CD14-positive monocyte (primary cell): ENCODE measurements at regions not wholly inside any gene's neighbourhood (a gene's known extent, or its start where the extent isn't known, plus 50 kb on each side); places are given as distances from the start of the nearest gene placed in this dataset.
"Not testable (repeated sequence)": the region's sequence is repeated elsewhere in the genome, so short reads cannot be mapped to it uniquely, and the experiment has no call there.

Source experiments
- DNase-seq, 3 donors: peaks; one replicate each; pipeline ENCODE4 v3.0.0-alpha.2; 2011 to 2022
- H2AFZ ChIP-seq: 2 replicates; pipeline ENCODE4 v1.6.0; 2012; ENCODE audit warnings: mild to moderate bottlenecking, low read depth, low read length, inconsistent platforms; ENCODE audit not compliant: insufficient read depth, poor library complexity, severe bottlenecking
- H3K27ac ChIP-seq, 2 donors: 1 replicate in 1 of 2; 2 replicates in 1 of 2; pipeline ENCODE4 v1.5.1; 2012 to 2013; ENCODE audit warnings: low read length in 2 of 2, control low read depth in 1 of 2, inconsistent platforms in 1 of 2, low read depth in 1 of 2, mild to moderate bottlenecking in 1 of 2
- H3K27me3 ChIP-seq, 2 donors: one replicate each; pipeline versions ENCODE4 v1.6.0 to v1.6.1; 2011 to 2013; ENCODE audit warnings: low read length in 2 of 2; ENCODE audit not compliant: control insufficient read depth in 2 of 2, insufficient read depth in 2 of 2
- H3K36me3 ChIP-seq, 2 donors: replicated peaks in 1 of 2; 1 replicate in 1 of 2; 2 replicates in 1 of 2; pipeline versions ENCODE4 v1.5.1 to v1.6.1; 2012 to 2013; ENCODE audit warnings: low read length in 2 of 2, control low read depth in 1 of 2, inconsistent platforms in 1 of 2, mild to moderate bottlenecking in 1 of 2; ENCODE audit not compliant: insufficient read depth in 2 of 2, control insufficient read depth in 1 of 2
- H3K4me1 ChIP-seq, 2 donors: 1 replicate in 1 of 2; 2 replicates in 1 of 2; pipeline versions ENCODE4 v1.5.1 to v1.6.1; 2012 to 2013; ENCODE audit warnings: low read length in 2 of 2, control low read depth in 1 of 2, inconsistent platforms in 1 of 2, mild to moderate bottlenecking in 1 of 2, moderate library complexity in 1 of 2; ENCODE audit not compliant: insufficient read depth in 2 of 2, control insufficient read depth in 1 of 2
- H3K4me2 ChIP-seq: replicated peaks from 2 replicates; pipeline ENCODE3; 2012; ENCODE audit warnings: low read length, moderate library complexity, mild to moderate bottlenecking; ENCODE audit not compliant: poor library complexity, severe bottlenecking; ENCODE audit errors: extremely low read depth
- H3K4me3 ChIP-seq, 3 experiments: fragments of 200-600 bp in 1 of 3; sonication (generic) in 1 of 3; replicated peaks in 1 of 3; 1 replicate in 2 of 3; 2 replicates in 1 of 3; pipeline ENCODE4 v1.5.1; 2011 to 2013; ENCODE audit warnings: low read length in 3 of 3, mild to moderate bottlenecking in 3 of 3, control low read depth in 2 of 3, low read depth in 2 of 3, inconsistent platforms in 1 of 3, moderate library complexity in 1 of 3
- H3K79me2 ChIP-seq: 2 replicates; pipeline ENCODE4 v1.6.0; 2012; ENCODE audit warnings: mild to moderate bottlenecking, control low read depth, inconsistent platforms, low read length, moderate library complexity; ENCODE audit not compliant: insufficient read depth
- H3K9ac ChIP-seq: 2 replicates; pipeline ENCODE4 v1.6.0; 2017; ENCODE audit warnings: low read length, mild to moderate bottlenecking; ENCODE audit not compliant: insufficient read depth, poor library complexity, severe bottlenecking
- H3K9me3 ChIP-seq, 2 donors: replicated peaks in 1 of 2; 1 replicate in 1 of 2; 2 replicates in 1 of 2; pipeline versions ENCODE4 v1.5.1 to v1.6.1; 2012 to 2013; ENCODE audit warnings: low read length in 2 of 2, control low read depth in 1 of 2; ENCODE audit not compliant: control insufficient read depth in 1 of 2, insufficient read depth in 1 of 2
- H4K20me1 ChIP-seq: 2 replicates; pipeline ENCODE4 v1.6.0; 2012; ENCODE audit warnings: mild to moderate bottlenecking, low read length, control low read depth, moderate library complexity; ENCODE audit not compliant: insufficient read depth
- H3K27ac Mint-ChIP-seq, 7 donors: one replicate each; pipeline ENCODE4 v1.8.0; 2020; ENCODE audit warnings: mild to moderate bottlenecking in 7 of 7, mixed read lengths in 7 of 7, moderate library complexity in 6 of 7, inconsistent platforms in 2 of 7
- H3K27me3 Mint-ChIP-seq, 3 donors: one replicate each; pipeline ENCODE4 v1.8.0; 2021 to 2022; ENCODE audit warnings: low read depth in 3 of 3, mild to moderate bottlenecking in 3 of 3, mixed read lengths in 3 of 3, moderate library complexity in 3 of 3, inconsistent platforms in 1 of 3
- H3K36me3 Mint-ChIP-seq, 2 donors: one replicate each; pipeline ENCODE4 v1.8.0; 2020; ENCODE audit warnings: mixed read lengths in 2 of 2, inconsistent platforms in 1 of 2, mild to moderate bottlenecking in 1 of 2
- H3K4me1 Mint-ChIP-seq: one replicate; pipeline ENCODE4 v1.8.0; 2020; ENCODE audit warnings: mild to moderate bottlenecking, mixed read lengths
- H3K4me3 Mint-ChIP-seq, 2 donors: one replicate each; pipeline ENCODE4 v1.8.0; 2020; ENCODE audit warnings: mild to moderate bottlenecking in 2 of 2, mixed read lengths in 2 of 2, moderate library complexity in 1 of 2
- H3K9me3 Mint-ChIP-seq, 7 donors: one replicate each; pipeline ENCODE4 v1.8.0; 2020 to 2022; ENCODE audit warnings: mixed read lengths in 7 of 7, mild to moderate bottlenecking in 6 of 7, moderate library complexity in 6 of 7, inconsistent platforms in 2 of 7
- WGBS: methylation state at CpG from one replicate; pipeline ENCODE4 v1.1.5; 2013; ENCODE audit warnings: missing lambda C conversion rate; ENCODE audit not compliant: insufficient coverage; 5-methylcytosine and 5-hydroxymethylcytosine counted together
- intact Hi-C, 2 donors: fragments of 100-400 bp; cut with micrococcal nuclease; formaldehyde crosslinking; loops; one replicate each; pipeline versions ENCODE4 v1.15.0 to v1.15.1; 2023
- TF ChIP-seq, protein P1 (sequence below): fragments of 200-600 bp; IDR thresholded peaks from one replicate; pipeline ENCODE4 v1.8.0; 2022; ENCODE audit warnings: antibody characterized with exemption, mild to moderate bottlenecking

GRCh38 chr7:29684151-29684786 lies 120.6 kb downstream of the PRR15 start:
- H3K27me3 ChIP-seq, intact Hi-C loops, H3K36me3 Mint-ChIP-seq, H4K20me1 ChIP-seq, H3K27me3 Mint-ChIP-seq, H3K36me3 ChIP-seq, H3K9me3 Mint-ChIP-seq, H3K79me2 ChIP-seq, H3K9me3 ChIP-seq, H3K27ac ChIP-seq, H3K4me1 ChIP-seq: not testable (repeated sequence)
- H3K4me2 ChIP-seq: peak overlapping the region; percentile 73
- peak in 1 of 3 donors; percentile 1 for DNase-seq
- peak overlapping the region; percentile 93 for H2AFZ ChIP-seq
- Mint-ChIP-seq H3K4me3 (peak overlapping the region; percentile 92 to 99), H3K4me1 (peaks cover 26% of the 10 kb centered on the region), H3K27ac (peak overlapping the region in 3 of 7 donors; percentile 24 to 63 (median 57))
- H3K9ac ChIP-seq: peak overlapping the region; percentile 83
- peak overlapping the region; percentile 40 to 82 (median 75) for H3K4me3 ChIP-seq
- 0% methylated on average over 21 of the region's 34 CpGs for WGBS

DNA sequence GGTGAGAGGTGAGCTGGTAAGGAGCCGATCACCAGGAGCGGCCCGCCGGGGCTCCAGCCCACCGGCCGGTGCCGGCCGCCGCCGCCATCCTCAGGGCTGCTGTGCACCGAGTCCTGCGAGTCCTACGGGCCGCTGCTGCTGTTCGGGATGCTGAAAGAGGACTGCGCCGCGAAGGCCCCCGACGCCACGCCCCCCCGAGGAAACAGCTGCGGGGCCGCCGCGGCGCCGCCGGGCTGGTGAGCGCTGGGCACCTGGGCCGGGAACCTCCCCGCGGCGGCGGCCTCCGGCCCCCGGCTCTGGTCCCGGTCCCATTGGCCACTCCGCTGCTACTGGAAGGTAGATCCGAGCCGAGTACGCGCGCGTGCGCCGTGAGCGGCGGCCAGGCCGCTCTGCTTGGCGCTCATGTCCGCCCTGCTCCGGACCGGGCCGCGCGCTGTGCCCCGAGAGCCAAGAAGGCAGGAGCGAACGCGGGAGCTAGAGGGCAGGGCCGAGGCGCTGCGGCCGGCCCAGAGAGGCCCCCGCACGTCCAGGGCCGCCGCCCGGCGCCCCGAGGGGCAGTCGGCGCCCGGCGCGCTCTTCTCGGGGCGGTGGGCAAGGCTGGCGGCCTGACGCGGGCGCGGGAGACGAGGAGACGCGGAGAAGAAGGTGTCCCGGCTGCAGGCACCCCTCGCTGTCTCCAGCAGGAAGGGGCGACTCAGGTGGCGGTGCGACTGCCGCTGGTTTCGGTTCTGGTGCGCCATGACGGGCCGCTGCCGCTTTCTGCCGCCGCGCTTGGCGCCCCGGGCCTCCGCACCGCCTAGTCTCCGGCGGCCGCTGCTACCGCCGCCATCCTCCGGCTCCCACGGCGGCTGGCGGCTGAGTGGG lies 121.3 kb upstream of the WIPF3 start:
- peak overlapping the region; percentile 92 to 99 for H3K4me3 Mint-ChIP-seq
- TF ChIP-seq, protein P1, sequence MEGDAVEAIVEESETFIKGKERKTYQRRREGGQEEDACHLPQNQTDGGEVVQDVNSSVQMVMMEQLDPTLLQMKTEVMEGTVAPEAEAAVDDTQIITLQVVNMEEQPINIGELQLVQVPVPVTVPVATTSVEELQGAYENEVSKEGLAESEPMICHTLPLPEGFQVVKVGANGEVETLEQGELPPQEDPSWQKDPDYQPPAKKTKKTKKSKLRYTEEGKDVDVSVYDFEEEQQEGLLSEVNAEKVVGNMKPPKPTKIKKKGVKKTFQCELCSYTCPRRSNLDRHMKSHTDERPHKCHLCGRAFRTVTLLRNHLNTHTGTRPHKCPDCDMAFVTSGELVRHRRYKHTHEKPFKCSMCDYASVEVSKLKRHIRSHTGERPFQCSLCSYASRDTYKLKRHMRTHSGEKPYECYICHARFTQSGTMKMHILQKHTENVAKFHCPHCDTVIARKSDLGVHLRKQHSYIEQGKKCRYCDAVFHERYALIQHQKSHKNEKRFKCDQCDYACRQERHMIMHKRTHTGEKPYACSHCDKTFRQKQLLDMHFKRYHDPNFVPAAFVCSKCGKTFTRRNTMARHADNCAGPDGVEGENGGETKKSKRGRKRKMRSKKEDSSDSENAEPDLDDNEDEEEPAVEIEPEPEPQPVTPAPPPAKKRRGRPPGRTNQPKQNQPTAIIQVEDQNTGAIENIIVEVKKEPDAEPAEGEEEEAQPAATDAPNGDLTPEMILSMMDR: no peak
- H3K9ac ChIP-seq: peak overlapping the region; percentile 83
- H3K4me2 ChIP-seq: peak overlapping the region; percentile 73
- no peaks in the 10 kb centered on the region for H3K36me3 ChIP-seq
- H3K4me1 ChIP-seq: peaks cover 8% of the 10 kb centered on the region in 2 donors
- H3K27ac ChIP-seq: peak overlapping the region in 1 of 2 donors; percentile 58
- H3K27ac Mint-ChIP-seq: peak overlapping the region in 3 of 7 donors; percentile 48 to 82 (median 60)
- peak overlapping the region; percentile 40 to 82 (median 75) for H3K4me3 ChIP-seq
- no peaks in the 10 kb centered on the region for H3K9me3 ChIP-seq
- H3K9me3 Mint-ChIP-seq: no peaks in the 10 kb centered on the region
- H3K27me3 Mint-ChIP-seq: no peaks in the 10 kb centered on the region
- peak overlapping the region; percentile 93 for H2AFZ ChIP-seq
- H3K79me2 ChIP-seq: peaks cover 5% of the 10 kb centered on the region
- intact Hi-C loops: no loop called here
- DNase-seq: peak; percentile 30 to 51 (median 48)
- no peaks in the 10 kb centered on the region for H3K36me3 Mint-ChIP-seq
- no peaks in the 10 kb centered on the region for H4K20me1 ChIP-seq
- peaks cover 26% of the 10 kb centered on the region for H3K4me1 Mint-ChIP-seq
- under 1% methylated on average over 92 of the region's 114 CpGs for WGBS
- H3K27me3 ChIP-seq: no peaks in the 10 kb centered on the region

GRCh38 chr7:29685651-29686271 lies 120.5 kb upstream of the WIPF3 start:
- H3K79me2 ChIP-seq, DNase-seq, H3K4me1 ChIP-seq, H3K9me3 Mint-ChIP-seq, intact Hi-C loops, H4K20me1 ChIP-seq, H3K27me3 ChIP-seq, H3K27me3 Mint-ChIP-seq, H3K9me3 ChIP-seq, H3K27ac Mint-ChIP-seq, H3K36me3 ChIP-seq, H3K36me3 Mint-ChIP-seq: not testable (repeated sequence)
- Mint-ChIP-seq H3K4me3 (peak overlapping the region; percentile 77 to 84), H3K4me1 (peaks cover 26% of the 10 kb centered on the region)
- Histone ChIP-seq H3K4me3 (peak overlapping the region; percentile 40 to 82 (median 75)), H3K9ac (peak overlapping the region; percentile 83), H3K4me2 (peak overlapping the region; percentile 73), H3K27ac (peak overlapping the region in 1 of 2 donors; percentile 58), H2AFZ (peak overlapping the region; percentile 93)
- WGBS: no CpG with 5 or more reads among the region's 21 CpGs
